GM19452 (cell line): ENCODE measurements at regions not wholly inside any gene's neighbourhood (a gene's known extent, or its start where the extent isn't known, plus 50 kb on each side); places are given as distances from the start of the nearest gene placed in this dataset.
"Not testable (repeated sequence)": the region's sequence is repeated elsewhere in the genome, so short reads cannot be mapped to it uniquely, and the experiment has no call there.

Experiments
- ATAC-seq: cut with Tn5 transposase; IDR thresholded peaks from one replicate; pipeline ENCODE4 v1.9.1; 2021; ENCODE audit not compliant: unreplicated experiment

DNA sequence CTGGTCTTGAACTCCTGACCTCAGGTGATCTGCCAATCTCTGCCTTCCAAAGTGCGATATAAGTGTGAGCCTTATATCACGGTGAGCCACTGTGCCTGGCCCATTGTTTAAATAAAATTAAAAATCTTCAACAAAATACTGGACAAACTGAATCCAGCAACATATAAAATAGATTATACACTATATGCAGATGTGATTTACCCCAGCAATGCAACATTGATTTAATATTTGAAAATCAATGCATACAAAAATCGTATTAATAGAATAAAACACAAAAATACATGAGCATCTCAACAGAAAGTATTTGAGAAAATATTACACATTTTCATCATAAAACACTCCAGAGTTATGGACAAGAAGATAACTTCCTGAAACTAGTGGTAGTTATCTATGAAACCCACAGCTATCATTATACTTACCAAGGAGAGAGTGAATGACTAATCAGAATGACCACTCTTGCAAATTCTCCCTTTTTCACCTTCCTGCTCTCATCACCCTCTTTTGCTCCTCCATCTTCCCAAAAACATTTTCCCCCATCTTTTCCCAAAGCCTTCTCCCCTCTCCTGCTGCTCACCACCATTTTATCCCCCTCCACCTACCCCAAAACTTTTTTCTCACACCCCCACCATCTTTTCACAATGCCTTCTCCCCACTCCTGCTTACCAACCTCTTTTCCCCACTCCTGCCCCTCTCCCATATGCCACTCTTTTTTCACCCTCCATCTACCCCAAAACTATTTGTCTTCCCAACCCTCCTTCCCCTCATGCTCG lies 122.1 kb upstream of the VPREB1 start:
- no peak for ATAC-seq

DNA sequence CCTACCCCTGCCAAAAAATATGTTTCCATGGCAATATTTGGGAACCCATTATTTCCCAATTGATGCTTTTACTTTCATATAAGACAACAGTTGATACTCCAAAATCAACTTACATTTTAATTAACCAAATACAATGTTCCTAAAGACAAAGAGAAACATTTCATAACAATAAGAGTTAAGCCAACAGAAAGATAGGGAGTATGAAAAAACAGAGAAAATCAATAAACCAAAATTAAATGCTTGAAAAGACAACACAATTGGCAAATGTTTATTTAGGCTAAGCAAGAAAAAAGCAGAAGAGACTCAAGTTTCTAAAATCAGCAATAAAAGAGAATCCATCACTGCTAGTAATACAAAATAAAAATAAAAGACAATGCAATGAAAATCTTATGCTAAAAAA lies 123.1 kb upstream of the VPREB1 start:
- ATAC-seq, result no peak

DNA sequence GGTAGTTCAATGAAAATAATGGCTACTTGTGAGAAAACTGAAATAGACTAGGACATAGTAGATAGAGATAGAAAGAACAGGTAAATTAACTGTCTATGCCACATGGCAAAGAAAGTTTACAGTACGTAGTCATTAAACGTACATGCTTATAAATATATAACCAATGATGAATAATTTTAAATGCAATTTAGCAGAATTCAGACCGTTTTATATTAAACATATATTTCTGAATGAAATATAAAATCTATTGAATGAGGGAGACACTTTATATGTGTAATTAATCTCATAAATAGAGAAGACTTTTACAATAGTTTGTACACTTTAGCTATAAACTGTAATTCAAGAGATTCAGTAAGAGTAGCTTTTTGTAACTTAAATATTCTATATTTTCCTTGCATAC lies 124.4 kb upstream of the VPREB1 start:
- no peak for ATAC-seq

DNA sequence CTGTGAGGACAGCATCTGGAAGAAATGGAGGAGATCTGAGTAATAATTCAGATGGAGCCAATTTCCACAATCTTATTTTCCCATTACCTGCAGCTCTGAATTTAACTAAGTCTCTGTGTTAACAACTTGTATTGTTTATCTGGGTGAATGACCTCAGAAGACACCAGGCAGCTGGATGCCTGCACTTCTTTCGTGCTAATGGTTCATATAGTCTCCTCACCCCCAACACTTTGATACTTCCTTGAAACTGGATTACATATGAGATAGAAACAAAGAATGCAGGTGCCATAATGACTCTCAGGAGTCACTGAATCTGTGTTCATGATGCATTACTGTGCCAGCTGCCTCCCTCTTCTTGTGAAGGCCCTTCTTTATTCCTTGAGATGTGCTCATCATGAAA lies 125.6 kb upstream of the VPREB1 start:
- no peak for ATAC-seq

GRCh38 chr22:22117864-22118544 lies 126.6 kb upstream of the VPREB1 start:
- not testable (repeated sequence) for ATAC-seq

- ATAC-seq, result not testable (repeated sequence)
These were observed 127.4 kb upstream of the VPREB1 start for GRCh38 chr22:22116997-22117770.

DNA sequence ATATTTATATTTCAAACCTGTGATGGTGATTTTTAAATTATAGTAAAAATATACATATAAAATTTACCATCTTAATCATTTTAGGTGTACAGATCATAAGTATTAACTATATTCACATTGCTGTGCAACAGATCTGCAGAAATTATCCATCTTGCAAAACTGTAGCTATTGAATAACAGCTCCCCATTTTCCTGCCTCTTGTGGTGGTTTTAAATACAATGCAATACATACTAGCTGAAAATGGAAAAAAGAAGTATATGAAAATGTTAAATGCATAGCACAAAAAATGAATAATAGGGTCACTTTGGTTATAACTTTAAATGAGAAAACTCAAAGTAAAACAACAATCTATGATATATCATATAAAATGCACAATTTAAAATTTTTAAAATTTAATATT lies 130.9 kb upstream of the VPREB1 start:
- ATAC-seq, result no peak

DNA sequence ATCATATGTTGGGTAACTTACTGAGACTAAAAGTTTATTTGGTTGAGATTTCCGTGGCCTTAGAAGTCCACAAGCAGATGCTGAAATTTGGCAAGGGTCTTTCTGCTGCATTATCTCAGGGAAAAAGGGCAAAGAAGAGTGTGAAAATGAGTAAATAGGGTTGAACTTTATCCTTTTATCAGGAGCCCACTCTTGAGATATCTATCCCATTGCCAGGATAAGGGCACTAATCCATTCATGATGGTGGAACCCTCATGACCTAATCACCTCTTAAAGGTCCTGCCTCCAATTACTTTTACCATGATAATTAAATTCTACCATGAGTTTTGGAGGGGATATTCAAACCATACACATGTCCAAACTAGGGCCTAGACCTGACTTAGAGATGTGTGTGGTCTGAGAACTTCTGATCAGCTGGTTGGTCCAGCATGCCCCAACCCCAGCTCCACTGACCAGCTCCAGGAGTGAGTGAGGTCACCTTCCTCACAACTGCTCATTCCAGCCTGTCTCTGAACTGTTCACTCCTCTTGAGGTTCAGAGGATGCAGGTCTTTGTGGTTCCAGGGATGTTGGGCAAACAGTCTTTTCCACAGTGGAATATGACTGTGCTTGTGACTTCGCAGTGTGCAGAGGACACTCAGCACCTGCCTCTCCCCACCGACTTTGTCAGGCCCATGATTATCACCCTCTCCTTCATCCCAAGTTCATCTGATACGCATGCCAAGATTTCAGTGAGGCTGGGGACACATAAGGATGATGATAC lies 130.1 kb upstream of the TOP3B start:
- ATAC-seq, result no peak

DNA sequence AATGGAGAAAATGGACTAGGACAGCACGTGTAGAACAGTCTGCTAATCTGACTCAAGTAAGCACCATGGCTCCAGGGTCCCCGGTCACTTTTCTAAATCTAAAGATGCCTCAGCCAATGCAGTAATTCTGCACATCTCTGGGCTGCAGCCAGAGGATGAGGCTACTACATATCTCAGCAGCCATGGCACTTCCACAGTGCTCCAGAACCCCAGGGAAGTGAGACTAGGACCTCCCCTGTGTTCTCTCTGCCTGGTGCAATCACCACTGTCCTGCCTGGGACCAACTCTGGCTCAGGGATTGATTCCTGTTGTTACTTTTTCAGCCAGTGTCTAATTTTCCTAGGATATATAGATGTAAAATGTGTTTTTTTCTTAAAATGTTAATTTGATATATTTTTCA lies 129.4 kb upstream of the TOP3B start:
- no peak for ATAC-seq

- ATAC-seq, result peak; percentile 57
These were observed 128.7 kb upstream of the TOP3B start for GRCh38 chr22:22111267-22111751.

DNA sequence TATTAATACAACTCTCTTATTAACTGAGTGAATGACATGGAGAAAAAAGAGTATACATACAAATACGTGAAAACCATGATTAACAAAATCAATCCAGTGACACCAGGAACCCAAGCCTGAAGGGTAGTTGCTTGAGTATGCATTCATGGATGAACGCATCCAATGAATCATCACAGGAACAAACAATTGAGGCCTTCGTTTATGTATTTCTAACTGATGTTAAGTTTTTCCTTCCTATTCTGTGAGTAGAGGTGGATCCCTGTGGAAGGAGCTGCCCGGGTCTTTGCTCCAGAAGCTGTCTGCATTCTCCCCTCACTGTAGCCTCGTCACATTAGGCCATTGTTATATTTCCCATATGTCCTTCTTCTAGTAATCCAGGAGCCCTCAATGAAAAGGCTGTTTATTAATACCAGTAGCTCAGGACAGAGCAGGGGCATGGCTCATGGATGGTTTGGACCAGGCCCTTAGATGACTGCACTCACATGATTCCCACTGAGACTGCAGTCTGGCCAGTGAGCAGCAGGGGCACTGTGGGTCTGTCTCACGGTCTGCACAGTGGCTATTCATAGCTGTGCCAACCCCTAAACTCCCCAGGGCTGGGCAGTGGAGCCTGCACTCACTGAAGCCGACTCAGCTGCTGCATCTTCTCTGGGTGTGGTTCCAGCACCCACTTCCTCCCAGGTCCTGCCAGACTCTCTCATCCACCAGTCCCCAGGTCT lies 128.1 kb upstream of the TOP3B start:
- ATAC-seq, result peak; percentile 92

DNA sequence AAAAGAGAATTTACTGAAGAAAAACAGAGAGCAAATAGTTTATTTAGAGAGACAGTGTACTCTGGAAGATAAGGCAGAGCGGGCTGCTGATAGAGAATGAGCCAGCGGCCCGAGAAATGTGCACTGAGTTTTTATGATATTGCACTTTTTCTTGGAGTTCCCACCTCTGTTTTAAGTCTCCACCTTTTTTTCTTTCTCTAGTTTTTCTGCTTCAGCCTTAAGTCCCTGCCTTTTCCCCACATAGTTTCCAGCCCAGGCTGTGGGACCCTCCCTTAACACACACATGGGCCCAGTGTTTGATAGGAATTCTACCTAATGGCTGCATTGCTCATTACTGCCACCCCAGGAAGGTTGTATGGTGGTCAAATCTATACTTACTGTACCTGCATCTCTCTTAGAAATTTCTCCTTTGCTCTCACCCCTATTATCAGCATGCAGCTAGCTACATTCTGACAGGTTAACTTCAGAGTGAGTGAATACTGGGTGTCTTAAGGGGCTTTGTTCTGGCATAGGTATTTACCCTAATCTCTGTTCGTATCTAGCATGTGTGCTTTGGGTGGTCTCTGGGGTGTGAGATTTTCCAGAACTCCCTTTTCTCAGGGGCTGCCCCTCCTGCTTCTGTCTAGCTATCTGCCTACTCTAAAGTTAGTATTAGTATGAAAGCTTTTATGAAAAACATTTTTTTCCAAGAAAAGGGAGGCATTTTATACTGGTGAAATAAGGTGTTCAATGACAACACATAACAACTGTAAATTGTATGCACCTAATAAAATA lies 127.3 kb upstream of the TOP3B start:
- ATAC-seq, result no peak

- no peak for ATAC-seq
These were observed 124.3 kb upstream of the TOP3B start for GRCh38 chr22:22106855-22107254.

DNA sequence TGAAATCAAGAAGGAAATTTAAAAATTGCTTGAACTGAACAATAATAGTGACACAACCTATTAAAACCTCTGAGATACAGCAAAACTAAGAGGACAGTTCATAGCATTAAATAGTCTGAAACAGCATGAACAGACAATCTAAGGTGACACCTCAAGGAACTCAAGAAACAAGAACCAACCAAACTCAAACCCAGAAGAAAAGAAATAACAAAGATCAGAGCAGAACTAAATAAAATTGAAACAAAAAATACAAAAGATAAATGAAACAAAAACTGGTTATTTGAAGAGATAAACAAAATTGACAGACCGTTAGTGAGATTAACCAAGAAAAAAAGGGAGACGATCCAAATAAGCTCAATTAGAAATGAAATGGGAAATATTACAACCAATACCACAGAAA lies 122.8 kb upstream of the TOP3B start:
- no peak for ATAC-seq

DNA sequence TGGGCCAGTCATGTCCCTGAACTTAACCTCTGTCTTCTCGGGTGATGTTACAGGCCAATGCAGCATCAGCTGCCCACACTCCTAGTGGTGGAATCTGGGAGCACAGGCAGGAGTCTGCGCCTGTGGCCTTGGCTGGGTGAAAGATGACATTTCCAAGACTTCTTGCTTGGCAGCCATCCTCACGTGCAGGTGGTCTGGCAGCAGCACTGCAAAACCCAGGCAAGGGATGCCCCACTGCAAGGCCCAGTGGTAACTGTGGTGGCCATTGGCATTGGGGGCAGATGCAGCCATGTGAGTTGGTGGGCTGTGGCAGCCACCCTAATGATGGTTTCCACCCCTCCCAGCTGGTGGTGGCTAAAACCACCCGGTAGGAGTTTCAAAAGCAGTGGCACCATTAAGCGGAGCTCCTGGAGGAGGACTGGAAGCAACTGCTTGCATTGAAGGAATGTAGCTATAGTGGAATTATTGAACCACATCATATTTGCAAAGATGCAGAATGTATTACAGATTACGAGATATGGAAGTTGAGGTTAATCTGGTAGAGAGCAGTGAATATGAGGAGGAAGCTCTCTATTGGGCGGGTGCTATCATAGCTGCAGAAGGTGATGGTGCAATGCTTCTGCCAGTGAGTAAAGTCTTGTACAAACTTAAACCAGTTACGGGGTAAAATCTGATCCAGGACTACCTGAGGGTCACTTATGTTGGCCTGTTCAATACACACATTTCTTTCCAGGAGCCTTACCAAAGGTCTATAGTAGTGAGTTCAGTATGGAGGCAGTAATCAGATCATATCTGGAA lies 120.7 kb upstream of the TOP3B start:
- ATAC-seq, result no peak

- ATAC-seq, result no peak
These were observed 117.5 kb upstream of the TOP3B start for GRCh38 chr22:22099833-22100812.

DNA sequence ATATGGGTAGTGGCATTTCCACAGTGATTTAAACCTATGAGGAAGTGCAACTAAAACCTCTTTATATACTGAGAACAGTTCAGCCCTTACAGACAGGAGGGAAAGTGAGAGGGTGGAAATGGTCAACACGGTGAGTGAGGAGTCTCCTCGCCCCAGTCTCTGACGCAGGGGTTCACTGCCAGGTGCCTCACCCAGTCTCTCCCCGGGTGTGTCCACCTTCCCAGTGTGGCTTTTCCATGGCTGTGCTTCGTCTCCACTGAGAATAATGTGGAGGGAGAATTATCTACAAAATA lies 116.6 kb upstream of the TOP3B start:
- ATAC-seq, result no peak
